ENCODE measurements at regions not wholly inside any gene's neighbourhood (a gene's known extent, or its start where the extent isn't known, plus 50 kb on each side); places are given as distances from the start of the nearest gene placed in this dataset.
"Not testable (repeated sequence)": the region's sequence is repeated elsewhere in the genome, so short reads cannot be mapped to it uniquely, and the experiment has no call there.

- no peak for DNase-seq (ENCODE audit: low read depth)
Measured at GRCh38 chr6:139955366-139956155, 581.1 kb upstream of the CITED2 start.

- DNase-seq (ENCODE audit: low read depth) = no peak
Measured at GRCh38 chr6:139954463-139955071, 580.1 kb upstream of the CITED2 start.

- not testable (repeated sequence) for DNase-seq (ENCODE audit: low read depth)
Measured at GRCh38 chr6:139953780-139954179, 579.3 kb upstream of the CITED2 start.

- DNase-seq (ENCODE audit: low read depth) = no peak
Measured at GRCh38 chr6:139951172-139951571, 576.7 kb upstream of the CITED2 start.

GRCh38 chr6:139944976-139945375, 570.5 kb upstream of the CITED2 start:
- DNase-seq (ENCODE audit: low read depth) = no peak

- DNase-seq (ENCODE audit: low read depth) = no peak
Measured at GRCh38 chr6:139944131-139944530, 569.7 kb upstream of the CITED2 start.

GRCh38 chr6:139943391-139943790, 568.9 kb upstream of the CITED2 start:
- no peak for DNase-seq (ENCODE audit: low read depth)

GRCh38 chr6:139942331-139942730, 567.9 kb upstream of the CITED2 start:
- no peak for DNase-seq (ENCODE audit: low read depth)

- no peak for DNase-seq (ENCODE audit: low read depth)
Measured at GRCh38 chr6:139941826-139942225, 567.4 kb upstream of the CITED2 start.

- no peak for DNase-seq (ENCODE audit: low read depth)
Measured at GRCh38 chr6:139940741-139941729, 566.6 kb upstream of the CITED2 start.

- DNase-seq (ENCODE audit: low read depth) = no peak
Measured at GRCh38 chr6:139939189-139939979, 564.9 kb upstream of the CITED2 start.

- DNase-seq (ENCODE audit: low read depth) = no peak
Measured at GRCh38 chr6:139932671-139933070, 558.2 kb upstream of the CITED2 start.

- DNase-seq (ENCODE audit: low read depth) = no peak
Measured at GRCh38 chr6:139931747-139932146, 557.3 kb upstream of the CITED2 start.

- DNase-seq (ENCODE audit: low read depth) = no peak
Measured at GRCh38 chr6:139927742-139928305, 553.4 kb upstream of the CITED2 start.

- no peak for DNase-seq (ENCODE audit: low read depth)
Measured at GRCh38 chr6:139927236-139927635, 552.8 kb upstream of the CITED2 start.

- DNase-seq (ENCODE audit: low read depth) = no peak
Measured at GRCh38 chr6:139926711-139927110, 552.3 kb upstream of the CITED2 start.

- no peak for DNase-seq (ENCODE audit: low read depth)
Measured at GRCh38 chr6:139925894-139926641, 551.6 kb upstream of the CITED2 start.

GRCh38 chr6:139923964-139924475, 549.6 kb upstream of the CITED2 start:
- no peak for DNase-seq (ENCODE audit: low read depth)

GRCh38 chr6:139922236-139922635, 547.8 kb upstream of the CITED2 start:
- DNase-seq (ENCODE audit: low read depth) = no peak

GRCh38 chr6:139920776-139921100, 546.3 kb upstream of the CITED2 start:
- no peak for DNase-seq (ENCODE audit: low read depth)
